ENCODE measurements at regions not wholly inside any gene's neighbourhood (a gene's known extent, or its start where the extent isn't known, plus 50 kb on each side); places are given as distances from the start of the nearest gene placed in this dataset.

GRCh38 chr16:66135421-66135831 is 231.1 kb upstream of the CDH5 start:
- DNase-seq: no peak

- DNase-seq: no peak
Observed at GRCh38 chr16:66134875-66135274, 231.6 kb upstream of the CDH5 start.

GRCh38 chr16:66133643-66134338 is 232.7 kb upstream of the CDH5 start:
- no peak for DNase-seq

GRCh38 chr16:66131895-66132294 is 234.6 kb upstream of the CDH5 start:
- no peak for DNase-seq

GRCh38 chr16:66131156-66131807 is 235.2 kb upstream of the CDH5 start:
- DNase-seq: no peak

GRCh38 chr16:66130296-66130905 is 236.1 kb upstream of the CDH5 start:
- no peak for DNase-seq

- DNase-seq: no peak
Observed at GRCh38 chr16:66129196-66129595, 237.3 kb upstream of the CDH5 start.

- no peak for DNase-seq
Observed at GRCh38 chr16:66128371-66128770, 238.1 kb upstream of the CDH5 start.

GRCh38 chr16:66127459-66128370 is 238.8 kb upstream of the CDH5 start:
- DNase-seq: no peak

- no peak for DNase-seq
Observed at GRCh38 chr16:66121466-66121865, 245.0 kb upstream of the CDH5 start.

- DNase-seq: no peak
Observed at GRCh38 chr16:66120656-66121055, 245.8 kb upstream of the CDH5 start.

- no peak for DNase-seq
Observed at GRCh38 chr16:66116163-66117002, 250.1 kb upstream of the CDH5 start.

- DNase-seq: no peak
Observed at GRCh38 chr16:66115373-66115772, 251.1 kb upstream of the CDH5 start.

- DNase-seq: no peak
Observed at GRCh38 chr16:66113223-66113622, 253.3 kb upstream of the CDH5 start.

- DNase-seq: no peak
Observed at GRCh38 chr16:66109677-66110076, 256.8 kb upstream of the CDH5 start.

GRCh38 chr16:66107661-66108060 is 258.8 kb upstream of the CDH5 start:
- DNase-seq: no peak

- DNase-seq: no peak
Observed at GRCh38 chr16:66103211-66103610, 263.3 kb upstream of the CDH5 start.

- no peak for DNase-seq
Observed at GRCh38 chr16:66099306-66099705, 267.2 kb upstream of the CDH5 start.

GRCh38 chr16:66097751-66098150 is 268.7 kb upstream of the CDH5 start:
- DNase-seq: no peak

- no peak for DNase-seq
Observed at GRCh38 chr16:66095676-66096075, 270.8 kb upstream of the CDH5 start.

- DNase-seq: no peak
Observed at GRCh38 chr16:66093191-66093590, 273.3 kb upstream of the CDH5 start.

GRCh38 chr16:66091471-66091891 is 275.0 kb upstream of the CDH5 start:
- DNase-seq: no peak
